ENCODE measurements at regions not wholly inside any gene's neighbourhood (a gene's known extent, or its start where the extent isn't known, plus 50 kb on each side); places are given as distances from the start of the nearest gene placed in this dataset.
A peak's percentile ranks its signal among the peaks of the same experiment; 100 is the strongest.
"Not testable (repeated sequence)": the region's sequence is repeated elsewhere in the genome, so short reads cannot be mapped to it uniquely, and the experiment has no call there.

- not testable (repeated sequence) for DNase-seq
These were observed 75.7 kb downstream of the QDPR start for GRCh38 chr4:17436047-17436749.

- DNase-seq = no peak
These were observed 78.1 kb downstream of the QDPR start for GRCh38 chr4:17433827-17434226.

- no peak for DNase-seq
These were observed 83.9 kb downstream of the QDPR start for GRCh38 chr4:17427991-17428390.

- DNase-seq = no peak
These were observed 85.7 kb downstream of the QDPR start for GRCh38 chr4:17426222-17426621.

- no peak for DNase-seq
These were observed 93.9 kb downstream of the QDPR start for GRCh38 chr4:17418010-17418409.

- DNase-seq = no peak
These were observed 97.5 kb downstream of the QDPR start for GRCh38 chr4:17414392-17414791.

GRCh38 chr4:17400686-17401085 is 111.2 kb downstream of the QDPR start:
- no peak for DNase-seq

GRCh38 chr4:17398805-17399204 is 113.1 kb downstream of the QDPR start:
- DNase-seq = no peak

GRCh38 chr4:17398035-17398434 is 113.9 kb downstream of the QDPR start:
- no peak for DNase-seq

- DNase-seq = no peak
These were observed 114.3 kb downstream of the QDPR start for GRCh38 chr4:17397611-17398010.

- DNase-seq = peak; percentile 3
These were observed 126.5 kb downstream of the QDPR start for GRCh38 chr4:17385403-17385802.

GRCh38 chr4:17380347-17380746 is 131.5 kb downstream of the QDPR start:
- DNase-seq = no peak

GRCh38 chr4:17376205-17376604 is 135.7 kb downstream of the QDPR start:
- no peak for DNase-seq

GRCh38 chr4:17373666-17374065 is 138.2 kb downstream of the QDPR start:
- DNase-seq = no peak

- DNase-seq = no peak
These were observed 141.1 kb downstream of the QDPR start for GRCh38 chr4:17370818-17371217.

- DNase-seq = no peak
These were observed 143.5 kb downstream of the QDPR start for GRCh38 chr4:17368408-17368807.

- no peak for DNase-seq
These were observed 144.7 kb downstream of the QDPR start for GRCh38 chr4:17367201-17367600.

GRCh38 chr4:17366496-17366895 is 145.4 kb downstream of the QDPR start:
- no peak for DNase-seq

- DNase-seq = no peak
These were observed 149.5 kb downstream of the QDPR start for GRCh38 chr4:17362430-17362829.

- DNase-seq = no peak
These were observed 153.6 kb downstream of the QDPR start for GRCh38 chr4:17358241-17358640.

GRCh38 chr4:17356926-17357325 is 155.0 kb downstream of the QDPR start:
- DNase-seq = no peak

GRCh38 chr4:17352357-17352756 is 159.5 kb downstream of the QDPR start:
- DNase-seq = no peak

GRCh38 chr4:17347445-17347844 is 164.4 kb downstream of the QDPR start:
- no peak for DNase-seq

GRCh38 chr4:17339376-17339775 is 172.5 kb downstream of the QDPR start:
- no peak for DNase-seq

GRCh38 chr4:17336986-17337385 is 174.9 kb downstream of the QDPR start:
- no peak for DNase-seq
